ENCODE measurements at regions not wholly inside any gene's neighbourhood (a gene's known extent, or its start where the extent isn't known, plus 50 kb on each side); places are given as distances from the start of the nearest gene placed in this dataset.
"Not testable (repeated sequence)": the region's sequence is repeated elsewhere in the genome, so short reads cannot be mapped to it uniquely, and the experiment has no call there.

GRCh38 chr4:132809298-132810032 lies 339.6 kb upstream of the PCDH10 start:
- POLR2A ChIA-PET = no interaction called here
- DNase-seq (ENCODE audit: low read depth, low spot score) (no peak), ATAC-seq (no peak)
- H3K4me1 ChIP-seq (ENCODE audit: control insufficient read depth in 1 of 2, insufficient read depth in 2 of 2, low read length in 2 of 2) = no peaks in the 10 kb centered on the region
- no peaks in the 10 kb centered on the region; the same call in 1 of the 2 replicates for H3K9me2 ChIP-seq (ENCODE audit: insufficient read depth)
- no peak overlapping the region for H2AFZ ChIP-seq (ENCODE audit: low read depth, low read length, poor library complexity, severe bottlenecking)
- no peaks in the 10 kb centered on the region for H3K36me3 ChIP-seq (ENCODE audit: control insufficient read depth in 1 of 2, insufficient read depth in 2 of 2, low read length in 2 of 2)
- H3K79me2 ChIP-seq (ENCODE audit: insufficient read depth, low read length) = no peaks in the 10 kb centered on the region
- CTCF ChIA-PET = no interaction called here
- RAD21 ChIA-PET (ENCODE audit: low non-redundant PET in 1 of 2, low total read pairs in 2 of 2, uncharacterized antibody in 2 of 2, unreplicated experiment in 2 of 2) = no interaction called here
- TF ChIP-seq JUND (IDR thresholded peaks at IDR 0.05) = no peak
- TF ChIP-seq CTCF (IDR thresholded peaks at IDR 0.05 in 2 of 3, conservative IDR thresholded peaks at IDR 0.05 in 1 of 3; ENCODE audit: borderline replicate concordance in 1 of 3, insufficient read depth in 1 of 3, low read depth in 2 of 3, low read length in 2 of 3) = 0 out of 6 replicates have a peak, but pooled peaks of 2 of the 3 experiments have one; percentile 7 to 12
- intact Hi-C loops (cut with micrococcal nuclease) = no loop called here
- H3K4me3 ChIP-seq (replicated peaks in 1 of 2; ENCODE audit: low read depth in 1 of 2, low read length in 2 of 2) = no peak overlapping the region
- no peak overlapping the region for H3K27ac ChIP-seq (ENCODE audit: low read depth, low read length)
- no peaks in the 10 kb centered on the region for H3K27me3 ChIP-seq (ENCODE audit: insufficient read depth, low read length)
- H3K4me2 ChIP-seq (ENCODE audit: low read length) = no peak overlapping the region
- H3K9me3 ChIP-seq (ENCODE audit: control insufficient read depth in 1 of 2, insufficient read depth in 1 of 2, low read depth in 1 of 2, low read length in 2 of 2) = no peaks in the 10 kb centered on the region
- H4K20me1 ChIP-seq (ENCODE audit: insufficient read depth) = no peaks in the 10 kb centered on the region
- BruUV-seq (replicated peaks) = no TSS peak
- H3K9ac ChIP-seq (ENCODE audit: low read length) = no peak overlapping the region

DNA sequence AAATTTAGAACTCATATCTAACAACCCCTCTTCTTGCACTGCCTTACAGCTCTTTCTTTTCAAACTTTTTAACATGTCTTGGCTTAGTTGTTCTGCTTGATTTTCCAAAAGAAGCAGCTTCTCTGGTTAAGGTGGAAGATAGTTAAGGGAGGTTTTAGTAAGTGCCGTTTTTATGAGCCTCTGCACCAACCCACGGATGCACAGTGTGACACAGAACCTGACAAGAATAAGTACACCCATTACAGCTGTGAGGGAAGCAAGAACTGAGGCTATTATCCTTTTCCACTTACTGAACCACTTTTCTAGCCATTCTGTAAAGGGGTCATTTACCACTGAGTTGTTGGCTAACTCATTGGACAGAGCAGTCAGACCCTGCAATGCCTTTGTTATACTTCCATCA lies 336.0 kb upstream of the PCDH10 start:
- RAD21 ChIA-PET (ENCODE audit: low non-redundant PET in 1 of 2, low total read pairs in 2 of 2, uncharacterized antibody in 2 of 2, unreplicated experiment in 2 of 2); H3K9me3 ChIP-seq (ENCODE audit: control insufficient read depth in 1 of 2, insufficient read depth in 1 of 2, low read depth in 1 of 2, low read length in 2 of 2); H3K4me3 ChIP-seq (replicated peaks in 1 of 2; ENCODE audit: low read depth in 1 of 2, low read length in 2 of 2); H2AFZ ChIP-seq (ENCODE audit: low read depth, low read length, poor library complexity, severe bottlenecking); H4K20me1 ChIP-seq (ENCODE audit: insufficient read depth); CTCF ChIA-PET; H3K36me3 ChIP-seq (ENCODE audit: control insufficient read depth in 1 of 2, insufficient read depth in 2 of 2, low read length in 2 of 2); H3K27me3 ChIP-seq (ENCODE audit: insufficient read depth, low read length); H3K4me2 ChIP-seq (ENCODE audit: low read length); POLR2A ChIA-PET; H3K27ac ChIP-seq (ENCODE audit: low read depth, low read length); ATAC-seq; BruUV-seq (replicated peaks); H3K9ac ChIP-seq (ENCODE audit: low read length); intact Hi-C loops (cut with micrococcal nuclease); DNase-seq (ENCODE audit: low read depth, low spot score); H3K9me2 ChIP-seq (ENCODE audit: insufficient read depth); H3K4me1 ChIP-seq (ENCODE audit: control insufficient read depth in 1 of 2, insufficient read depth in 2 of 2, low read length in 2 of 2); H3K79me2 ChIP-seq (ENCODE audit: insufficient read depth, low read length): not testable (repeated sequence)
